ENCODE measurements at regions not wholly inside any gene's neighbourhood (a gene's known extent, or its start where the extent isn't known, plus 50 kb on each side); places are given as distances from the start of the nearest gene placed in this dataset.
"Not testable (repeated sequence)": the region's sequence is repeated elsewhere in the genome, so short reads cannot be mapped to it uniquely, and the experiment has no call there.

DNA sequence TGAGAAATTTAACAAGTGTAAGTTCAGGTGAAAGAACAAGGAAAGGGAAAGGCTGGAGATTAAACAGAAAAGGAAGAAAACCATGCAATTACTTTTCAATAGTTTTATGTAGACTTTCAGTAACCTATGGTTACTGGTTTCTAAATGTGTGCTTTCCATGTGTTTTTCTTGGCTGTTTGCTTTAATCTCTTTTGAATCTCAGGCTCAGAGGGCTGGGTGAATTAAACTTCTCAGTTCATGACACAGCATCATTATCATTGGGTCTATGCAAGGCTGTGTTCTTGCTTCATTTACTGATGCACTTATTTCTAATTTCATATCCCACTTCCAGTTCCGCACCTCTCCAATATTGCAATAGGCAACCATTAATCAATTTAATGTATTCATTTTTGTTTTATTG is 266.5 kb upstream of the UGT8 start:
- no peak for DNase-seq (ENCODE audit: low spot score)
- Histone ChIP-seq H2AFZ (replicated peaks) (no peak overlapping the region), H3K9ac (no peak overlapping the region), H3K4me1 (no peaks in the 10 kb centered on the region), H3K27me3 (no peaks in the 10 kb centered on the region), H3K4me3 (no peak overlapping the region), H3K4me2 (no peak overlapping the region), H3K36me3 (no peaks in the 10 kb centered on the region), H3K9me3 (ENCODE audit: low read depth) (no peaks in the 10 kb centered on the region), H3F3A (ENCODE audit: low read depth) (no peaks in the 10 kb centered on the region), H3K79me2 (ENCODE audit: low read depth) (no peaks in the 10 kb centered on the region), H4K20me1 (ENCODE audit: low read depth) (no peaks in the 10 kb centered on the region), H3K27ac (no peak overlapping the region)
- H3K27ac Mint-ChIP-seq, result no peak overlapping the region
- no peak overlapping the region for H3K4me3 Mint-ChIP-seq
- no peaks in the 10 kb centered on the region for H3K36me3 Mint-ChIP-seq
- no peaks in the 10 kb centered on the region for H3K4me1 Mint-ChIP-seq
- TF ChIP-seq, protein P1, sequence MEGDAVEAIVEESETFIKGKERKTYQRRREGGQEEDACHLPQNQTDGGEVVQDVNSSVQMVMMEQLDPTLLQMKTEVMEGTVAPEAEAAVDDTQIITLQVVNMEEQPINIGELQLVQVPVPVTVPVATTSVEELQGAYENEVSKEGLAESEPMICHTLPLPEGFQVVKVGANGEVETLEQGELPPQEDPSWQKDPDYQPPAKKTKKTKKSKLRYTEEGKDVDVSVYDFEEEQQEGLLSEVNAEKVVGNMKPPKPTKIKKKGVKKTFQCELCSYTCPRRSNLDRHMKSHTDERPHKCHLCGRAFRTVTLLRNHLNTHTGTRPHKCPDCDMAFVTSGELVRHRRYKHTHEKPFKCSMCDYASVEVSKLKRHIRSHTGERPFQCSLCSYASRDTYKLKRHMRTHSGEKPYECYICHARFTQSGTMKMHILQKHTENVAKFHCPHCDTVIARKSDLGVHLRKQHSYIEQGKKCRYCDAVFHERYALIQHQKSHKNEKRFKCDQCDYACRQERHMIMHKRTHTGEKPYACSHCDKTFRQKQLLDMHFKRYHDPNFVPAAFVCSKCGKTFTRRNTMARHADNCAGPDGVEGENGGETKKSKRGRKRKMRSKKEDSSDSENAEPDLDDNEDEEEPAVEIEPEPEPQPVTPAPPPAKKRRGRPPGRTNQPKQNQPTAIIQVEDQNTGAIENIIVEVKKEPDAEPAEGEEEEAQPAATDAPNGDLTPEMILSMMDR (IDR thresholded peaks at IDR 0.05), result no peak
- TF ChIP-seq EZH2phosphoT487 (IDR thresholded peaks at IDR 0.05) (no peak), EZH2 (IDR thresholded peaks at IDR 0.05) (no peak)
- H3K9me3 Mint-ChIP-seq, result no peaks in the 10 kb centered on the region
- H3K27me3 Mint-ChIP-seq (ENCODE audit: insufficient read depth, low read depth), result no peaks in the 10 kb centered on the region

- H3K27me3 ChIP-seq; H3K4me3 ChIP-seq; DNase-seq (ENCODE audit: low spot score); H3K9me3 Mint-ChIP-seq; H3K27ac ChIP-seq; H3K4me1 ChIP-seq; H3K36me3 ChIP-seq; H4K20me1 ChIP-seq (ENCODE audit: low read depth); H3K27ac Mint-ChIP-seq; H3K4me1 Mint-ChIP-seq; H3K4me3 Mint-ChIP-seq; H3K79me2 ChIP-seq (ENCODE audit: low read depth); H3K27me3 Mint-ChIP-seq (ENCODE audit: insufficient read depth, low read depth); H3K4me2 ChIP-seq; H3K9ac ChIP-seq; H3K36me3 Mint-ChIP-seq; H3K9me3 ChIP-seq (ENCODE audit: low read depth); H2AFZ ChIP-seq (replicated peaks); H3F3A ChIP-seq (ENCODE audit: low read depth): not testable (repeated sequence)
Observed at GRCh38 chr4:114334363-114334762, 264.2 kb upstream of the UGT8 start.

DNA sequence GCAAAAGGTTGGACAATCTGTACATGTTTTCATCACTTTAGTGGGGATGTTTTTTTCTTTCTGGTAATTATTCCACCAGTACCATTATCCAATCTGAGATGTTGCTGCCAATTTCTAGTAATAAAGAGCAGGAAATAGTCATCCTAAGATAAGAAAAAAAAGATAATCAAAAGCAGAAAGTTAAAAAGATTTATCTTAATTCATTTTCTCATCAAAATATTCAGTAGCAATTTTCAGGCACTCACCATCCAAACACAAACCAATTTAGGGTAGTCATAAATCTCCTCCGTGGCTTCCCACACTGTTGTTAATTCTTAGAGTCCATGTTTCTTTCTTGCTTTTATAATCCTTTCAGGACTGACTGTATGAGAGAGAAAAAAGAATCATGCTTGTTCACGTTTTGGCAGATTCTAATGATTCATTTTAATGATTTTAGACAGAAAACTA is 263.7 kb upstream of the UGT8 start:
- H3K9me3 ChIP-seq (ENCODE audit: low read depth), result no peaks in the 10 kb centered on the region
- H3K9ac ChIP-seq, result no peak overlapping the region
- H3K4me3 ChIP-seq, result no peak overlapping the region
- no peaks in the 10 kb centered on the region for H3K36me3 Mint-ChIP-seq
- H3K27ac Mint-ChIP-seq, result no peak overlapping the region
- DNase-seq (ENCODE audit: low spot score), result no peak
- no peaks in the 10 kb centered on the region for H3K27me3 ChIP-seq
- H3K36me3 ChIP-seq, result no peaks in the 10 kb centered on the region
- no peaks in the 10 kb centered on the region for H3K79me2 ChIP-seq (ENCODE audit: low read depth)
- no peaks in the 10 kb centered on the region for H4K20me1 ChIP-seq (ENCODE audit: low read depth)
- no peaks in the 10 kb centered on the region for H3K9me3 Mint-ChIP-seq
- H3K4me1 Mint-ChIP-seq, result no peaks in the 10 kb centered on the region
- H3K27ac ChIP-seq, result no peak overlapping the region
- H3K27me3 Mint-ChIP-seq (ENCODE audit: insufficient read depth, low read depth), result no peaks in the 10 kb centered on the region
- no peaks in the 10 kb centered on the region for H3K4me1 ChIP-seq
- H2AFZ ChIP-seq (replicated peaks), result no peak overlapping the region
- H3K4me3 Mint-ChIP-seq, result no peak overlapping the region
- H3K4me2 ChIP-seq, result no peak overlapping the region
- no peaks in the 10 kb centered on the region for H3F3A ChIP-seq (ENCODE audit: low read depth)
- TF ChIP-seq EZH2 (IDR thresholded peaks at IDR 0.05) (no peak), EZH2phosphoT487 (IDR thresholded peaks at IDR 0.05) (no peak)
- TF ChIP-seq, protein P1 (IDR thresholded peaks at IDR 0.05), result no peak

DNA sequence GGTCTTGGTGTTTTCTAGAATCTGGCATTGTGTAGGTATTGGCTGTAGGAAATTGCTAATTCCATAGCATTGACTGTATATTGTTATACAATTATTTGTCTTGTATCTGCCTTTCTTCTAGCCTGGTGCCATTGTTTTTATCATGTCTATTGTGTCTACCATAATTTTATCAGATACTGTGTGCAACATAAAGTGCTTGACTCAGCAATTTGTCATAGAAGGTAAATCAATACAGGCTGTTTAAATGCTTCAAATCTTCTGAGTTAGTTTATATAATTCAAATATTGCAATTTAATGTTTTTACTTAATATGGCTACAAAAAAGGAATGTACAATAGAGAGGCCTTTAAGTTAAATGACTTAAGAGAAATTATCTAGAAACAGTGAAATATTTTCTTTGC is 263.3 kb upstream of the UGT8 start:
- Histone ChIP-seq H3K27me3 (no peaks in the 10 kb centered on the region), H3K27ac (no peak overlapping the region), H2AFZ (replicated peaks) (no peak overlapping the region), H3K9me3 (ENCODE audit: low read depth) (no peaks in the 10 kb centered on the region), H4K20me1 (ENCODE audit: low read depth) (no peaks in the 10 kb centered on the region), H3K4me1 (no peaks in the 10 kb centered on the region), H3K36me3 (no peaks in the 10 kb centered on the region), H3F3A (ENCODE audit: low read depth) (no peaks in the 10 kb centered on the region), H3K9ac (no peak overlapping the region), H3K4me3 (no peak overlapping the region), H3K79me2 (ENCODE audit: low read depth) (no peaks in the 10 kb centered on the region), H3K4me2 (no peak overlapping the region)
- Mint-ChIP-seq H3K9me3 (no peaks in the 10 kb centered on the region), H3K27me3 (ENCODE audit: insufficient read depth, low read depth) (no peaks in the 10 kb centered on the region), H3K27ac (no peak overlapping the region), H3K4me1 (no peaks in the 10 kb centered on the region), H3K4me3 (no peak overlapping the region), H3K36me3 (no peaks in the 10 kb centered on the region)
- TF ChIP-seq, protein P1 (IDR thresholded peaks at IDR 0.05), result no peak
- no peak for TF ChIP-seq EZH2phosphoT487 (IDR thresholded peaks at IDR 0.05)
- no peak for TF ChIP-seq EZH2 (IDR thresholded peaks at IDR 0.05)
- no peak for DNase-seq (ENCODE audit: low spot score)
